GM12878 (cell line): ENCODE measurements at regions not wholly inside any gene's neighbourhood (a gene's known extent, or its start where the extent isn't known, plus 50 kb on each side); places are given as distances from the start of the nearest gene placed in this dataset.

ENCODE experiments used
- ATAC-seq: fragments of 200-7000 bp; cut with Tn5 transposase; 3 replicates; pipeline ENCODE4 v1.9.1; 2020; ENCODE audit warnings: mild to moderate bottlenecking, moderate library complexity
- BruUV-seq: library from RNA; stranded (reverse); fragments of 400-500 nt; replicated peaks from 2 replicates; lab custom pipeline; 2021; lab: Mats Ljungman, UMichigan
- CTCF ChIA-PET: fragments of 300-600 bp; sonication (Branson Sonifier 250); formaldehyde crosslinking; extraction: SDS; loops from one replicate; lab custom pipeline; 2021; ENCODE audit warnings: inconsistent platforms; lab: Yijun Ruan, JAX
- POLR2A ChIA-PET: fragments of 350-600 bp; formaldehyde crosslinking; extraction: SDS; loops from one replicate; lab custom pipeline; 2021; ENCODE audit warnings: inconsistent platforms; lab: Charles Lee
- RAD21 ChIA-PET: fragments of 300-600 bp; sonication (Branson Sonifier 250); formaldehyde crosslinking; loops from one replicate; lab custom pipeline; 2023; ENCODE audit warnings: antibody characterized with exemption; ENCODE audit not compliant: unreplicated experiment; lab: Charles Lee
- SMC1A ChIA-PET: fragments of 300-600 bp; sonication (Branson Sonifier 250); formaldehyde crosslinking; loops from one replicate; lab custom pipeline; 2023; ENCODE audit not compliant: unreplicated experiment, uncharacterized antibody; lab: Charles Lee
- DNase-seq: peaks from one replicate; pipeline ENCODE4 v3.0.0-alpha.2; 2011; ENCODE audit warnings: low read depth, low spot score
- FAIRE-seq: peaks from 3 replicates; lab custom pipeline; 2011; peaks lifted over from hg19 to GRCh38; lab: Jason Lieb, UNC
- H2AFZ ChIP-seq: 2 replicates; pipeline ENCODE4 v1.6.0; 2011; ENCODE audit warnings: low read depth, low read length, control low read depth; ENCODE audit not compliant: control insufficient read depth
- H3K27ac ChIP-seq: 2 replicates; pipeline ENCODE4 v1.5.1; 2011; ENCODE audit warnings: control low read depth; ENCODE audit not compliant: control insufficient read depth, insufficient read depth
- H3K27me3 ChIP-seq, 2 experiments: replicated peaks in 1 of 2; 2 replicates each; pipeline versions ENCODE4 v1.6.0 to v1.6.1; 2011; ENCODE audit warnings: low read length in 1 of 2; ENCODE audit not compliant: control insufficient read depth in 2 of 2, insufficient read depth in 2 of 2
- H3K36me3 ChIP-seq, 2 experiments: 2 replicates each; pipeline ENCODE4 v1.5.1; 2011; ENCODE audit warnings: low read length in 1 of 2; ENCODE audit not compliant: control insufficient read depth in 2 of 2, insufficient read depth in 2 of 2
- H3K4me1 ChIP-seq: 2 replicates; pipeline ENCODE4 v1.6.1; 2011; ENCODE audit warnings: mild to moderate bottlenecking, low read length, moderate library complexity, mixed read lengths; ENCODE audit not compliant: control insufficient read depth, insufficient read depth
- H3K4me2 ChIP-seq: 2 replicates; pipeline ENCODE4 v1.6.0; 2011; ENCODE audit warnings: control low read depth; ENCODE audit not compliant: control insufficient read depth, insufficient read depth
- H3K4me3 ChIP-seq: fragments of 200-600 bp; sonication (generic); 2 replicates; pipeline ENCODE4 v1.5.1; 2016
- H3K79me2 ChIP-seq: 2 replicates; pipeline ENCODE4 v1.6.0; 2011; ENCODE audit warnings: low read length; ENCODE audit not compliant: control insufficient read depth, insufficient read depth
- H3K9ac ChIP-seq: 2 replicates; pipeline ENCODE4 v1.8.0; 2011; ENCODE audit warnings: low read length, control low read depth, mixed read lengths; ENCODE audit not compliant: control insufficient read depth, insufficient read depth
- H3K9me3 ChIP-seq: replicated peaks from 3 replicates; pipeline ENCODE4 v1.5.1; 2011; ENCODE audit warnings: mild to moderate bottlenecking, low read length; ENCODE audit not compliant: control insufficient read depth, insufficient read depth
- H4K20me1 ChIP-seq: 2 replicates; pipeline ENCODE4 v1.6.0; 2011; ENCODE audit not compliant: control insufficient read depth, insufficient read depth
- EED ChIP-seq: sonication (generic); IDR thresholded peaks from 2 replicates; pipeline ENCODE4 v1.6.1; 2016; ENCODE audit warnings: antibody characterized with exemption, low read depth
- EGR1 ChIP-seq, 2 experiments: IDR thresholded peaks; 1 replicate in 1 of 2; 2 replicates in 1 of 2; pipeline ENCODE4 v1.6.1; 2011 to 2012; ENCODE audit warnings: low read depth in 2 of 2, low read length in 2 of 2, borderline replicate concordance in 1 of 2, mild to moderate bottlenecking in 1 of 2, moderate library complexity in 1 of 2
- GABPA ChIP-seq: IDR thresholded peaks from 2 replicates; pipeline ENCODE4 v1.6.1; 2014; ENCODE audit warnings: antibody characterized with exemption, low read depth, mild to moderate bottlenecking, inconsistent platforms
- JUNB ChIP-seq: IDR thresholded peaks from 2 replicates; pipeline ENCODE4 v1.6.1; 2016; ENCODE audit warnings: antibody characterized with exemption, mild to moderate bottlenecking
- PML ChIP-seq: IDR thresholded peaks from 2 replicates; pipeline ENCODE4 v1.6.1; 2012; ENCODE audit warnings: low read length, inconsistent platforms
- RELA ChIP-seq: fragments of 450-650 bp; IDR thresholded peaks from 2 replicates; pipeline ENCODE4 v1.8.0; 2014; ENCODE audit warnings: borderline replicate concordance; ENCODE audit not compliant: partially characterized antibody
- SREBF2 ChIP-seq: IDR thresholded peaks from 2 replicates; pipeline ENCODE4 v1.6.1; 2012; ENCODE audit warnings: mild to moderate bottlenecking, low read length
- TCF7 ChIP-seq: IDR thresholded peaks from 2 replicates; pipeline ENCODE4 v1.6.1; 2014; ENCODE audit warnings: antibody characterized with exemption, borderline replicate concordance
- WGBS: methylation state at CpG from one replicate; pipeline ENCODE4 v1.1.6; 2016; ENCODE audit warnings: low lambda C conversion rate; ENCODE audit not compliant: insufficient replicate concordance, insufficient coverage; ENCODE audit errors: missing lambda C conversion rate; 5-methylcytosine and 5-hydroxymethylcytosine counted together
- in situ Hi-C: fragments of 300-500 bp; cut with MboI; formaldehyde crosslinking; loops from 9 replicates; pipeline ENCODE4 v1.14.3; 2018; ENCODE audit warnings: mixed read lengths
- intact Hi-C: fragments of 100-400 bp; cut with micrococcal nuclease; formaldehyde crosslinking; loops from one replicate; pipeline ENCODE4 v1.14.2; 2022; ENCODE audit not compliant: unreplicated experiment
- TF ChIP-seq, protein P1 (sequence below): IDR thresholded peaks from 2 replicates; pipeline ENCODE4 v1.6.1; 2011; ENCODE audit warnings: borderline replicate concordance, low read depth, mild to moderate bottlenecking, moderate library complexity, low read length; ENCODE audit not compliant: insufficient read depth, poor library complexity, severe bottlenecking
- TF ChIP-seq, protein P2 (sequence below): fragments of 450-650 bp; IDR thresholded peaks from 2 replicates; pipeline ENCODE4 v1.6.1; 2017; ENCODE audit warnings: mild to moderate bottlenecking, low read depth, inconsistent platforms; ENCODE audit not compliant: poor library complexity, severe bottlenecking
- TF ChIP-seq, protein P3 (sequence below): IDR thresholded peaks from 2 replicates; pipeline ENCODE4 v1.6.1; 2012; ENCODE audit warnings: improper control_type of control experiment, low read depth, low read length; ENCODE audit not compliant: insufficient replicate concordance

DNA sequence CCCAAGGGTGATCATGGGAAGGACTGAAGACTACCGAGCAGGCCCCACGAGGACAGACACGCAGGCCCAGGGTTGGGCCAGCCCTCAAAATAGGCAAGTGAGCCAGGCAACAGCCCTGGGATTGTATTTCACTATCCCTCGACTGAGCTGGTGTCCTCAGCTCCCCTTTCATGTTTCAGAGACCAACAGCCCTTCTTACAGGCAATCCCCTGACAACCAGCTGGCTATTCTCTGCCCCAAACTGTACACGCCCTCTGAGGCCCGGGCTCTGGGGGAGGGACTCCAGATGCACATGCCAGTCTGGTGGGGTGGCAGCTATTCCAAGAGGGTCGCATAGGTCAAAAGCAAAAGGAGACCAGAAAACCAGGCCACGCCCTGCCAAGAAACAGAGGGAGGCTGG lies 243.0 kb downstream of the TOMM20 start:
- no peak for TF ChIP-seq GABPA
- no peak for TF ChIP-seq JUNB
- TF ChIP-seq, protein P1, sequence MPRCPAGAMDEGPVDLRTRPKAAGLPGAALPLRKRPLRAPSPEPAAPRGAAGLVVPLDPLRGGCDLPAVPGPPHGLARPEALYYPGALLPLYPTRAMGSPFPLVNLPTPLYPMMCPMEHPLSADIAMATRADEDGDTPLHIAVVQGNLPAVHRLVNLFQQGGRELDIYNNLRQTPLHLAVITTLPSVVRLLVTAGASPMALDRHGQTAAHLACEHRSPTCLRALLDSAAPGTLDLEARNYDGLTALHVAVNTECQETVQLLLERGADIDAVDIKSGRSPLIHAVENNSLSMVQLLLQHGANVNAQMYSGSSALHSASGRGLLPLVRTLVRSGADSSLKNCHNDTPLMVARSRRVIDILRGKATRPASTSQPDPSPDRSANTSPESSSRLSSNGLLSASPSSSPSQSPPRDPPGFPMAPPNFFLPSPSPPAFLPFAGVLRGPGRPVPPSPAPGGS, result no peak
- no peak for TF ChIP-seq RELA
- no peak for TF ChIP-seq PML
- no peak for TF ChIP-seq TCF7
- TF ChIP-seq EGR1 (IDR thresholded peaks at IDR 0.05; ENCODE audit: borderline replicate concordance in 1 of 2, low read depth in 2 of 2, low read length in 2 of 2), result no peak
- no peak for TF ChIP-seq SREBF2
- no peak for TF ChIP-seq EED
- TF ChIP-seq, protein P2, sequence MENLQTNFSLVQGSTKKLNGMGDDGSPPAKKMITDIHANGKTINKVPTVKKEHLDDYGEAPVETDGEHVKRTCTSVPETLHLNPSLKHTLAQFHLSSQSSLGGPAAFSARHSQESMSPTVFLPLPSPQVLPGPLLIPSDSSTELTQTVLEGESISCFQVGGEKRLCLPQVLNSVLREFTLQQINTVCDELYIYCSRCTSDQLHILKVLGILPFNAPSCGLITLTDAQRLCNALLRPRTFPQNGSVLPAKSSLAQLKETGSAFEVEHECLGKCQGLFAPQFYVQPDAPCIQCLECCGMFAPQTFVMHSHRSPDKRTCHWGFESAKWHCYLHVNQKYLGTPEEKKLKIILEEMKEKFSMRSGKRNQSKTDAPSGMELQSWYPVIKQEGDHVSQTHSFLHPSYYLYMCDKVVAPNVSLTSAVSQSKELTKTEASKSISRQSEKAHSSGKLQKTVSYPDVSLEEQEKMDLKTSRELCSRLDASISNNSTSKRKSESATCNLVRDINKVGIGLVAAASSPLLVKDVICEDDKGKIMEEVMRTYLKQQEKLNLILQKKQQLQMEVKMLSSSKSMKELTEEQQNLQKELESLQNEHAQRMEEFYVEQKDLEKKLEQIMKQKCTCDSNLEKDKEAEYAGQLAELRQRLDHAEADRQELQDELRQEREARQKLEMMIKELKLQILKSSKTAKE, result no peak
- TF ChIP-seq, protein P3, sequence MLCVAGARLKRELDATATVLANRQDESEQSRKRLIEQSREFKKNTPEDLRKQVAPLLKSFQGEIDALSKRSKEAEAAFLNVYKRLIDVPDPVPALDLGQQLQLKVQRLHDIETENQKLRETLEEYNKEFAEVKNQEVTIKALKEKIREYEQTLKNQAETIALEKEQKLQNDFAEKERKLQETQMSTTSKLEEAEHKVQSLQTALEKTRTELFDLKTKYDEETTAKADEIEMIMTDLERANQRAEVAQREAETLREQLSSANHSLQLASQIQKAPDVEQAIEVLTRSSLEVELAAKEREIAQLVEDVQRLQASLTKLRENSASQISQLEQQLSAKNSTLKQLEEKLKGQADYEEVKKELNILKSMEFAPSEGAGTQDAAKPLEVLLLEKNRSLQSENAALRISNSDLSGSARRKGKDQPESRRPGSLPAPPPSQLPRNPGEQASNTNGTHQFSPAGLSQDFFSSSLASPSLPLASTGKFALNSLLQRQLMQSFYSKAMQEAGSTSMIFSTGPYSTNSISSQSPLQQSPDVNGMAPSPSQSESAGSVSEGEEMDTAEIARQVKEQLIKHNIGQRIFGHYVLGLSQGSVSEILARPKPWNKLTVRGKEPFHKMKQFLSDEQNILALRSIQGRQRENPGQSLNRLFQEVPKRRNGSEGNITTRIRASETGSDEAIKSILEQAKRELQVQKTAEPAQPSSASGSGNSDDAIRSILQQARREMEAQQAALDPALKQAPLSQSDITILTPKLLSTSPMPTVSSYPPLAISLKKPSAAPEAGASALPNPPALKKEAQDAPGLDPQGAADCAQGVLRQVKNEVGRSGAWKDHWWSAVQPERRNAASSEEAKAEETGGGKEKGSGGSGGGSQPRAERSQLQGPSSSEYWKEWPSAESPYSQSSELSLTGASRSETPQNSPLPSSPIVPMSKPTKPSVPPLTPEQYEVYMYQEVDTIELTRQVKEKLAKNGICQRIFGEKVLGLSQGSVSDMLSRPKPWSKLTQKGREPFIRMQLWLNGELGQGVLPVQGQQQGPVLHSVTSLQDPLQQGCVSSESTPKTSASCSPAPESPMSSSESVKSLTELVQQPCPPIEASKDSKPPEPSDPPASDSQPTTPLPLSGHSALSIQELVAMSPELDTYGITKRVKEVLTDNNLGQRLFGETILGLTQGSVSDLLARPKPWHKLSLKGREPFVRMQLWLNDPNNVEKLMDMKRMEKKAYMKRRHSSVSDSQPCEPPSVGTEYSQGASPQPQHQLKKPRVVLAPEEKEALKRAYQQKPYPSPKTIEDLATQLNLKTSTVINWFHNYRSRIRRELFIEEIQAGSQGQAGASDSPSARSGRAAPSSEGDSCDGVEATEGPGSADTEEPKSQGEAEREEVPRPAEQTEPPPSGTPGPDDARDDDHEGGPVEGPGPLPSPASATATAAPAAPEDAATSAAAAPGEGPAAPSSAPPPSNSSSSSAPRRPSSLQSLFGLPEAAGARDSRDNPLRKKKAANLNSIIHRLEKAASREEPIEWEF, result no peak
- DNase-seq, result no peak
- H3K27ac ChIP-seq, result no peak overlapping the region
- ChIA-PET SMC1A (interaction anchor here (0.5 kb wide), 1 partner anchor 287 kb away, joined by 3 read pairs; no protein-coding TSS in a partner anchor), RAD21 (interaction anchor here (1.2 kb wide), 1 partner anchor 48 kb away, joined by 3 read pairs; no protein-coding TSS in a partner anchor), POLR2A (no interaction called here), CTCF (interaction anchor here (0.7 to 1.2 kb wide), 2 partner anchors 17 to 41 kb away, joined by 3 to 4 read pairs; no protein-coding TSS in a partner anchor)
- H3K36me3 ChIP-seq, result no peaks in the 10 kb centered on the region
- FAIRE-seq, result no peak
- 44% methylated on average over 8 of the region's 8 CpGs for WGBS
- peaks cover 28% of the 10 kb centered on the region for H3K4me1 ChIP-seq
- H3K27me3 ChIP-seq, result no peaks in the 10 kb centered on the region; a peak in 1 of 4 replicates
- ATAC-seq, result no peak
- no peaks in the 10 kb centered on the region for H4K20me1 ChIP-seq
- in situ Hi-C loops, result no loop called here
- H3K9ac ChIP-seq, result no peak overlapping the region
- intact Hi-C loops, result no loop called here
- H2AFZ ChIP-seq, result no peak overlapping the region
- BruUV-seq, result no TSS peak
- no peak overlapping the region for H3K4me2 ChIP-seq
- no peaks in the 10 kb centered on the region for H3K79me2 ChIP-seq
- no peak overlapping the region for H3K4me3 ChIP-seq
- H3K9me3 ChIP-seq, result no peaks in the 10 kb centered on the region; the same call in 1 of the 3 replicates
